GM18517 (cell line): ENCODE measurements at regions not wholly inside any gene's neighbourhood (a gene's known extent, or its start where the extent isn't known, plus 50 kb on each side); places are given as distances from the start of the nearest gene placed in this dataset.

ENCODE experiments used
- ATAC-seq: cut with Tn5 transposase; IDR thresholded peaks from one replicate; pipeline ENCODE4 v1.9.1; 2021; ENCODE audit warnings: mild to moderate bottlenecking, moderate library complexity; ENCODE audit not compliant: unreplicated experiment

- ATAC-seq = no peak
These were observed 109.1 kb upstream of the LMO4 start for GRCh38 chr1:87219626-87220025.

- ATAC-seq = no peak
These were observed 107.7 kb upstream of the LMO4 start for GRCh38 chr1:87220993-87221392.

GRCh38 chr1:87224201-87224600, 104.5 kb upstream of the LMO4 start:
- ATAC-seq = no peak

- no peak for ATAC-seq
These were observed 103.5 kb upstream of the LMO4 start for GRCh38 chr1:87225171-87225570.

GRCh38 chr1:87226341-87226760, 102.3 kb upstream of the LMO4 start:
- no peak for ATAC-seq

GRCh38 chr1:87227651-87228050, 101.0 kb upstream of the LMO4 start:
- no peak for ATAC-seq

- ATAC-seq = no peak
These were observed 98.2 kb upstream of the LMO4 start for GRCh38 chr1:87230501-87230900.

- ATAC-seq = no peak
These were observed 96.8 kb upstream of the LMO4 start for GRCh38 chr1:87231703-87232367.

DNA sequence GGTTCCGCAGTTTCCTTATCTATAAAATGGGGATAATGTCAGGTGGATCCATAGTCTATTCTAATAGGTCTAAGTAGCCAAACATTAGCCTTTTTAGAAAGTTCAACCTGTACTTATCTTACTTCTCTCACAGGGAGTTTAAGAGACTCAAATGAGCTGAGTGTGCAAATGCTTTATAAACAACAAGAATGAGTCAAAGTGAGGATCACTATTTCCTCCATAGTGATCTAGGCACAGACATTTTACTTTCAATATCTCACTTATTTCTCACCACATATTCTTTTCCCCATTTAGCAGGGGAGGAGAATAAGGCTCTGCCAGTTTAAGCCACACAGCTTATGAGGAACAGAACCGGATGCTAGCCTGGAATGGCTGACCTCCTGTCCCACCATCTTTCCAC, 92.1 kb upstream of the LMO4 start:
- no peak for ATAC-seq

DNA sequence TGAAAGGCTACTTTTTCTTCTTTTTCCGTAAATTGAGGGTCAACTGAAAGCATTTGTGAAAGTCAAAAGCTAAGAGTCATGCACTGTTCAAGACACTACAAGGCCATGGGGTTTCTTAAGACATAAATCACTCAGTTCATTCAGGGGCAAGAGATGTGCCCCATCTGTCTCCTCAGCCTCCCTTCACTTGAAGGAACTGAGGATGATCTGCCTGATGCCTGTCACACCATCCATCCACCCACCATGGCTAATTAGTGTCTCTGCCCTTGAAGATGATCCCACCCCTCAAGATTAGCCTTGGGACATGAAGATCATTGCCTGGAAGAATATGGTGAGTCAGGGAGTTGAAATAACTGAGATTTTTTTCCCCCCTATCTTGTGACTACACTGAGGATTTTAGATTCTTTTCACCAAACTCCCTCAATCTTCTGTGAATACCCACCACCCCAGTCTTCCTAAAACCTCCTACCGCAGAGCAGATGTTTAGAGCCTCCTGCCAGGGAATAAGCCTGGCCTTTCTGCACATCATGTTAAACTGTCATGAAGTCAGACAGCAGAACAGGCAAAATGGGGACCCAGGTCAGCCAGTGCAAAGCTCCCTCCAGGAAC, 88.6 kb upstream of the LMO4 start:
- ATAC-seq = no peak

DNA sequence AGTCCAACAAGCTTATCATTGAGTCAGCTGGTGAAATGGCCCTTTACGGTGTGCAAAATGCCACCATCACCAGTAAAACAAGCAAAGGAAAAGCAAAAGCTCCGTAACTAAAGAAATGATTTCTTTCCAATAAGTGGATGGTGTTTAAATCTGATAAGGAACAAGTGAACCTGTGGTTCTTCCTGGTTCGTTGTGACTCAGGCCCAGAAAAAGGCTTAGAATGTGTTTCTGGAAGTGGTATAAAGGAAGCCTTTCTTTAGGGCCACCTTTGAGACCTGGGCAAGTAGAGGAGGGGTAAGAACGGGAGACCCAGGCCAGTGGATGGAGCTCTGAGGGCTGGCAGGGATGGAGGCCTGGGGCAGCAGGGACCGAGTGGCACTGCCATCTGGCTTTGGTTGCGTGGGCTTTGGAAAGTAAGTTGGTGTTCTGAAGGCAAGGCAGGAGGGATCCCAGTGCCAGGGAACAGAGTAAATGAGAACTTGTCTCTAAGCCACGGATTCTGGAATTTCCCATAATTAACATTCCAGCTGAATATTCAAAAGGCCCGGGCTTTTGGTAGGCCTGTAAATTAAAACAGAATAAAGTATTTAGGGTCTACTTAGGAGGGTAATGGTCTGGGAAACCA, 87.9 kb upstream of the LMO4 start:
- ATAC-seq = no peak

- ATAC-seq = no peak
These were observed 86.1 kb upstream of the LMO4 start for GRCh38 chr1:87242445-87243185.

DNA sequence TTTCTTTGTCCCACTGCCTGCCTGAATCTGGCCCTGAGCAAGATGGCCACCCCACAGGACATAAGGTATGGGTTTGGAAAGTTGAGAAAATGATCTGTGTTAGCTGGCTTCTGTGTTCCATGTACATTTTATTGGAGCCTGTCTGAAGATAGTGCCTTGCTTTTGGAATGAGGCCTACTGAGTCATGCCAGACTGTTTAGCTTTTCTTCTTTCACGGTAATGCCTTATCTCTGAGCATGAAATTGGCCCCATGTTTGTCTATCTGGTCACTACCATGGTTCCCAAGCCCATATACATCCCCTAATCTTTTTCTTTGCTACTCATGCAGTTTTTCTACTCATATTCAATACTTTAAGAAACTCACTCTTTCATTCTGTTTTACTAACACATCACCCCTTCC, 85.1 kb upstream of the LMO4 start:
- no peak for ATAC-seq

DNA sequence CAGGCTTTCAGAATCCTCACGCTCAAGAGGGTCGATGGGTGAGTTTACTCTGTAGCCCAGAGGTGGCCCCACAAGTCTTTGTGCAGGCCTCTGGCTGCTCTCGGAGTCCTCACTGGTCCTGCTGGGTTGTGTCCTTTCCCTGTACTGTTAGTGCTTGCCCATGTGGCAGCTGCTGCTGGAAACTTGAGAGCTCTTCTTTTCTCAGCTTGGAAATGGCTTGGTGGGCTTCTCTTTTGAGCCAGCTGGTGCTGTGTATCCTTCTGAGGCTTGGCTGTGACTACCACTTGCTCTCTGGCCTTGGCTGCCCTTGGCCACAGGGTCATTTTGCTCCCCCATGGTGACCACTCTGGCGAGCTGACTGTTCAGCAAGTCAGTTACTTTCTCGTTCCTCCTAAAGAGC, 82.2 kb upstream of the LMO4 start:
- ATAC-seq = no peak

DNA sequence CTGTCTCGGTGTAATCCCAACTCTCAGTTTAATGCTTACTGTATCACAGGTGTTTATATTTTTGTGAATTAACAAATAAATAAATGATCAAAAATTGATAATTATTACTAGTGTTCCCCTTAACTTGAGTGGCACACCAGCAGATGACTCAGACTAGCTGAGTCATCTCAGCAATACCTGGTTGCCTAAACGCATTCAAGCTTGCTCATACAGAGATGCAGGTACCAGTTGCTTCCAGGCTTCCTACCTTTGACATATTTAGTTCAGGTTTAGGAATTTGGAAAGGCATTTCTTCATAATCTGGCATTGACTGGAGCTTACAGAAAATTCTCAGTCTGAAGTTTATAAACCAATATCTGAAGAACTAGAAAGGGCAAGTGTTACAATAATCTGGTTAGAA, 78.9 kb upstream of the LMO4 start:
- no peak for ATAC-seq

DNA sequence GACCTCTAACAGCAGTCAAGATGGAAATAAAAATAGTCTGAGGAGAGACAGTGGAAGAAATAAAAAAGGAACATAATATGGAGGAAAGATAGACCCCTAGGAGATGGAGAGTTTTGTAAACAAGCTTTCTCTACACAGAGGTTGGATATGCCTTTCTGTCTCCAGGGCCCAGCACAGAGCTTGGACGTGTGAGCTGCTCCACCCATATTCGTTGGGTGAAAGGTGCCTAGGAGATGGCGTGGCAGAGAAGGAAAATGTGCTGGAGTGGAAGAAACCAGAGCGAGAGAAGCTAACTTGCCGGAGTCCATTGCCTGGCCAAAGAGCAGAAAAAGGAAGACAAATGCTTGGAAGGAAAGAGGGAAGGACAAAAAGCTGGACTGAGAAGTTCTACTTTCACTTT, 78.3 kb upstream of the LMO4 start:
- no peak for ATAC-seq

DNA sequence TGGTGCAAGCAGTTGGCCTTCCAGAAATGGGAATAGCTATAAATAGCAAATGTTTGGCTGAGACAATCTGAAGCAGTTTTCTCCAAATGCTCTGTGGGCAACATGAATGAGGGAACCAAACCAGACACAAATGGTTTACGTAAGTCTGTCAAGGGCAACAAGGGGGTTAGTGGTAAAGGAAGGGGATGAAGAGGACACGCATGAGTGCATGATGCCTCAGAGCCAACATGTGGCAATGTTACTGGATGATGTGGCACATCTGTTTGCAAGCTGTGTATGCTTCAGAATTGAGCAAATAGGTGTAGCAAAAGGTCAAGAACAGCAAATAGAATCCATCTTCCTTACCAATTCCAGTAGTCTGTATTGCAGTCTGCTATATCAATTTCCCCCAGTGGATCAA, 76.3 kb upstream of the LMO4 start:
- ATAC-seq = no peak

- ATAC-seq = no peak
These were observed 66.0 kb upstream of the LMO4 start for GRCh38 chr1:87262688-87263087.

- no peak for ATAC-seq
These were observed 65.4 kb upstream of the LMO4 start for GRCh38 chr1:87263281-87263680.

- no peak for ATAC-seq
These were observed 64.9 kb upstream of the LMO4 start for GRCh38 chr1:87263785-87264184.

- no peak for ATAC-seq
These were observed 63.7 kb upstream of the LMO4 start for GRCh38 chr1:87264976-87265375.

DNA sequence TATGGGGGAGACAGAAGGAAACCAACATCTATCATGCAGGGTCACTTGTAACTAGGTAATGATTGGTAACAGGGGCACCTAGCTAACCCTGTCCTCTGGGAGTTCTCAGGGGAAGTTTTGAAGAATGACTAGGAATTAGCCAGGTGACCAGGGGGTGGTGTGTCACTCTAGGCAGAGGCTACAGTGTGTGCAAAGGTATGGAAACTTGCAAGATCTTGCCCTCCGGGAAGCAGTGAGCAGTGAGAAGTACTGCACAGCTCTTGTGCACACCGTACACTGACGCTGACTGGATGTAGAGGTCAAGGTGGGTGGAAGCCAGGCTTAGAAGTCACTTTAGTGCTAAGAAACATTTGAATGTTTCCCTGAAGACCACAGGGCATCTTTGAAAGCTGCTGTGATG, 62.9 kb upstream of the LMO4 start:
- no peak for ATAC-seq
